Astrocyte (in vitro differentiated cells and primary cell): ENCODE measurements at regions not wholly inside any gene's neighbourhood (a gene's known extent, or its start where the extent isn't known, plus 50 kb on each side); places are given as distances from the start of the nearest gene placed in this dataset.

Experiments
- DNase-seq: peaks from one replicate; pipeline ENCODE4 v3.0.0-alpha.2; 2010; ENCODE audit warnings: low read depth
- FAIRE-seq: peaks from 2 replicates; lab custom pipeline; 2011; peaks lifted over from hg19 to GRCh38; lab: Jason Lieb, UNC
- H2AFZ ChIP-seq: 2 replicates; pipeline ENCODE4 v1.6.0; 2012; ENCODE audit warnings: low read depth, low read length, inconsistent platforms
- H3K27ac ChIP-seq: 2 replicates; pipeline ENCODE4 v1.5.1; 2011; ENCODE audit warnings: low read depth, low read length, inconsistent platforms
- H3K27me3 ChIP-seq: 2 replicates; pipeline ENCODE4 v1.6.0; 2011; ENCODE audit warnings: low read length, inconsistent platforms; ENCODE audit not compliant: insufficient read depth
- H3K36me3 ChIP-seq: 2 replicates; pipeline ENCODE4 v1.5.1; 2011; ENCODE audit warnings: low read length, inconsistent platforms; ENCODE audit not compliant: insufficient read depth
- H3K4me1 ChIP-seq: 2 replicates; pipeline ENCODE4 v1.5.1; 2011; ENCODE audit warnings: low read length, inconsistent platforms; ENCODE audit not compliant: insufficient read depth
- H3K4me2 ChIP-seq: 2 replicates; pipeline ENCODE4 v1.6.0; 2012; ENCODE audit warnings: low read length, inconsistent platforms
- H3K4me3 ChIP-seq: 2 replicates; pipeline ENCODE4 v1.5.1; 2011; ENCODE audit warnings: low read depth, mild to moderate bottlenecking, low read length, inconsistent platforms; ENCODE audit not compliant: insufficient read depth
- H3K79me2 ChIP-seq: 2 replicates; pipeline ENCODE4 v1.6.0; 2012; ENCODE audit warnings: mild to moderate bottlenecking, low read length, inconsistent platforms; ENCODE audit not compliant: insufficient read depth
- H3K9ac ChIP-seq: 2 replicates; pipeline ENCODE4 v1.6.0; 2012; ENCODE audit warnings: mild to moderate bottlenecking, low read length, inconsistent platforms
- H3K9me3 ChIP-seq: 2 replicates; pipeline ENCODE4 v1.5.1; 2012; ENCODE audit warnings: low read depth, mild to moderate bottlenecking, low read length, inconsistent platforms; ENCODE audit not compliant: insufficient read depth
- H4K20me1 ChIP-seq: 2 replicates; pipeline ENCODE4 v1.6.0; 2012; ENCODE audit warnings: low read length, inconsistent platforms; ENCODE audit not compliant: insufficient read depth
- H3K27ac Mint-ChIP-seq: one replicate; pipeline ENCODE4 v1.8.0; 2021; ENCODE audit warnings: mild to moderate bottlenecking, mixed read lengths; ENCODE audit not compliant: unreplicated experiment
- H3K27me3 Mint-ChIP-seq: one replicate; pipeline ENCODE4 v1.8.0; 2021; ENCODE audit warnings: low read depth, mixed read lengths; ENCODE audit not compliant: unreplicated experiment
- H3K36me3 Mint-ChIP-seq: one replicate; pipeline ENCODE4 v1.8.0; 2021; ENCODE audit warnings: low read depth, mixed read lengths; ENCODE audit not compliant: unreplicated experiment
- H3K4me1 Mint-ChIP-seq: one replicate; pipeline ENCODE4 v1.8.0; 2021; ENCODE audit warnings: low read depth, mixed read lengths; ENCODE audit not compliant: unreplicated experiment
- H3K4me3 Mint-ChIP-seq: one replicate; pipeline ENCODE4 v1.8.0; 2021; ENCODE audit warnings: mild to moderate bottlenecking, moderate library complexity, mixed read lengths; ENCODE audit not compliant: unreplicated experiment
- H3K9me3 Mint-ChIP-seq: one replicate; pipeline ENCODE4 v1.8.0; 2021; ENCODE audit warnings: mild to moderate bottlenecking, mixed read lengths; ENCODE audit not compliant: unreplicated experiment
- EZH2 ChIP-seq: IDR thresholded peaks from 2 replicates; pipeline ENCODE4 v1.6.1; 2012; ENCODE audit warnings: mild to moderate bottlenecking, low read length, inconsistent platforms; ENCODE audit not compliant: insufficient read depth
- TF ChIP-seq, protein P1 (sequence below): IDR thresholded peaks from 2 replicates; pipeline ENCODE4 v1.5.1; 2011; ENCODE audit warnings: low read depth, mild to moderate bottlenecking, inconsistent platforms, low read length, moderate library complexity; ENCODE audit not compliant: insufficient read depth

GRCh38 chr7:90053094-90053493 lies 101.2 kb upstream of the STEAP1 start:
- Histone ChIP-seq H3K4me1 (no peaks in the 10 kb centered on the region), H3K9me3 (no peaks in the 10 kb centered on the region), H3K4me2 (no peak overlapping the region), H2AFZ (no peak overlapping the region), H3K79me2 (no peaks in the 10 kb centered on the region), H3K9ac (no peak overlapping the region), H3K27me3 (no peaks in the 10 kb centered on the region), H3K4me3 (no peak overlapping the region), H4K20me1 (no peaks in the 10 kb centered on the region), H3K36me3 (no peaks in the 10 kb centered on the region), H3K27ac (no peak overlapping the region)
- Mint-ChIP-seq H3K27me3 (no peaks in the 10 kb centered on the region), H3K36me3 (no peaks in the 10 kb centered on the region), H3K9me3 (no peaks in the 10 kb centered on the region), H3K27ac (no peak overlapping the region), H3K4me3 (no peak overlapping the region), H3K4me1 (no peaks in the 10 kb centered on the region)
- TF ChIP-seq, protein P1, sequence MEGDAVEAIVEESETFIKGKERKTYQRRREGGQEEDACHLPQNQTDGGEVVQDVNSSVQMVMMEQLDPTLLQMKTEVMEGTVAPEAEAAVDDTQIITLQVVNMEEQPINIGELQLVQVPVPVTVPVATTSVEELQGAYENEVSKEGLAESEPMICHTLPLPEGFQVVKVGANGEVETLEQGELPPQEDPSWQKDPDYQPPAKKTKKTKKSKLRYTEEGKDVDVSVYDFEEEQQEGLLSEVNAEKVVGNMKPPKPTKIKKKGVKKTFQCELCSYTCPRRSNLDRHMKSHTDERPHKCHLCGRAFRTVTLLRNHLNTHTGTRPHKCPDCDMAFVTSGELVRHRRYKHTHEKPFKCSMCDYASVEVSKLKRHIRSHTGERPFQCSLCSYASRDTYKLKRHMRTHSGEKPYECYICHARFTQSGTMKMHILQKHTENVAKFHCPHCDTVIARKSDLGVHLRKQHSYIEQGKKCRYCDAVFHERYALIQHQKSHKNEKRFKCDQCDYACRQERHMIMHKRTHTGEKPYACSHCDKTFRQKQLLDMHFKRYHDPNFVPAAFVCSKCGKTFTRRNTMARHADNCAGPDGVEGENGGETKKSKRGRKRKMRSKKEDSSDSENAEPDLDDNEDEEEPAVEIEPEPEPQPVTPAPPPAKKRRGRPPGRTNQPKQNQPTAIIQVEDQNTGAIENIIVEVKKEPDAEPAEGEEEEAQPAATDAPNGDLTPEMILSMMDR, result no peak
- no peak for TF ChIP-seq EZH2
- DNase-seq (no peak), FAIRE-seq (no peak)

DNA sequence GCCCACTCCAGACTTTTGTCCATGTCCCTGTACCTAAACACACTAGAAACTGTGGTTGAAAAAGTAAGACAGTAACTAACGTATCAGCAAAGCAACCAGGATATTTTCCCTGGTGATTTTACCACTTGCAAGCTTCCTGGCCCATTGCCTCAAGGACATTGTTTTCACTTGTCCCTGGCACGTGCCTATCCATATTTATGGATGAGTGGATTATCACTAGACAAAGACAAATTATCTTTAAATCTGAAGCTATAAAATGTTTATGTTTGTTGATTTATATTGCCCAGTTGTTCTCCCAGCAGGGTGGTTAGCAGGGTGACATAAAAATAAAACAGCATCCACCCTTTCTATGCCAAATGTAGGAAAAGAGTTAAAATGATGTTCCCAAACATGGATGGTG lies 93.2 kb upstream of the STEAP1 start:
- no peak for TF ChIP-seq EZH2
- TF ChIP-seq, protein P1, result no peak
- H3K9me3 Mint-ChIP-seq, result no peaks in the 10 kb centered on the region
- no peak overlapping the region for H3K27ac Mint-ChIP-seq
- H2AFZ ChIP-seq, result no peak overlapping the region
- no peaks in the 10 kb centered on the region for H4K20me1 ChIP-seq
- no peak for FAIRE-seq
- H3K27me3 Mint-ChIP-seq, result no peaks in the 10 kb centered on the region
- no peaks in the 10 kb centered on the region for H3K79me2 ChIP-seq
- H3K4me3 ChIP-seq, result no peak overlapping the region
- H3K4me1 ChIP-seq, result no peaks in the 10 kb centered on the region
- H3K9me3 ChIP-seq, result no peaks in the 10 kb centered on the region
- H3K36me3 ChIP-seq, result no peaks in the 10 kb centered on the region
- H3K27me3 ChIP-seq, result no peaks in the 10 kb centered on the region
- no peak overlapping the region for H3K4me2 ChIP-seq
- H3K4me3 Mint-ChIP-seq, result no peak overlapping the region
- H3K4me1 Mint-ChIP-seq, result no peaks in the 10 kb centered on the region
- no peak for DNase-seq
- H3K27ac ChIP-seq, result no peak overlapping the region
- no peaks in the 10 kb centered on the region for H3K36me3 Mint-ChIP-seq
- H3K9ac ChIP-seq, result no peak overlapping the region

DNA sequence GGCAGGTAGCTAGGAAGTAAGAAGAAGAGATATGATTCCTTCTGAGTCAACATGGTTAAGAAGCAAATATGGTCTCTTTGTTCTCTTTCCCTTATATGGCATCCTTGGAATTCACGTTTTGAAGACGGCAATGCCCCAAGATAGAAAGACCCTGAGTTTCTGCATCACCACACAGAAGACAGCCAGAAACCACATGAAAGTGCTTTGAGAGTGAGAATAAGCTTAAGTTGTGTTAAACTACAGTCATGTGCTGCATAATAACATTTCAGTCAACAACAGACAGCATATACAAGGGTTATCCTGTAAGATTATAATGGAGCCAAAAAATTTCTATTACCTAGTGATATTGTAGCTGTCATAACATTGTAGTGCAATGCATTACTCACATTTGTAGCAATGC lies 89.9 kb upstream of the STEAP1 start:
- no peaks in the 10 kb centered on the region for H3K4me1 Mint-ChIP-seq
- Histone ChIP-seq H3K9ac (no peak overlapping the region), H4K20me1 (no peaks in the 10 kb centered on the region), H3K36me3 (no peaks in the 10 kb centered on the region), H3K27ac (no peak overlapping the region), H3K27me3 (no peaks in the 10 kb centered on the region), H3K9me3 (no peaks in the 10 kb centered on the region), H3K4me3 (no peak overlapping the region), H3K4me1 (no peaks in the 10 kb centered on the region), H2AFZ (no peak overlapping the region), H3K4me2 (no peak overlapping the region), H3K79me2 (no peaks in the 10 kb centered on the region)
- H3K27ac Mint-ChIP-seq, result no peak overlapping the region
- no peaks in the 10 kb centered on the region for H3K27me3 Mint-ChIP-seq
- TF ChIP-seq, protein P1, result no peak
- no peak for TF ChIP-seq EZH2
- DNase-seq (no peak), FAIRE-seq (no peak)
- no peaks in the 10 kb centered on the region for H3K36me3 Mint-ChIP-seq
- H3K9me3 Mint-ChIP-seq, result no peaks in the 10 kb centered on the region
- H3K4me3 Mint-ChIP-seq, result no peak overlapping the region
